ENCODE measurements at regions not wholly inside any gene's neighbourhood (a gene's known extent, or its start where the extent isn't known, plus 50 kb on each side); places are given as distances from the start of the nearest gene placed in this dataset.

- no peak for TF ChIP-seq POLR2AphosphoS5 (IDR thresholded peaks at IDR 0.05; ENCODE audit: borderline replicate concordance, low read depth, low read length)
- TF ChIP-seq EZH2 (IDR thresholded peaks at IDR 0.05): no peak
Measured at GRCh38 chr6:144602523-144603180, 317.5 kb downstream of the UTRN start.

Data from SK-N-MC (cell line).